HG02588 (cell line): ENCODE measurements at regions not wholly inside any gene's neighbourhood (a gene's known extent, or its start where the extent isn't known, plus 50 kb on each side); places are given as distances from the start of the nearest gene placed in this dataset.
A peak's percentile ranks its signal among the peaks of the same experiment; 100 is the strongest.
"Not testable (repeated sequence)": the region's sequence is repeated elsewhere in the genome, so short reads cannot be mapped to it uniquely, and the experiment has no call there.

Experiments used
- ATAC-seq: cut with Tn5 transposase; IDR thresholded peaks from one replicate; pipeline ENCODE4 v1.9.1; 2021; ENCODE audit warnings: mild to moderate bottlenecking, moderate library complexity; ENCODE audit not compliant: unreplicated experiment

DNA sequence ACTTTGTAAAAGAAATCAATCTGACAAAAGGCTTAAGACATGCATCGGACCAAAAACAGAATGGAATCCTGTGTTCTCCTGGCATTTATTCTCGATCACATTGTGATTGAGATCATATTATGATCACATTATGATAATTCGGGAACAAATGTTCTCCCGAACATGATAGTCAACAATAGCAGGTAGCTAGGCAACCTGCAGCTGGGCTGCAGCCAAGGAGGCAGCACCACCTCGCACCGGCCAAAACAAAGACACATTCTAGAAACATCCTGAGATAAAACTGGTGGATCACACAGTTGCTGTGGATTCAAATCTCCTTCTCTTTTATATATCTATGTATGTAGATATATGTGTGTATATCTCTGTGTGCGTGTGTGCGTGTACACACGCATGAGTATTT, 480.6 kb upstream of the CYLC2 start:
- ATAC-seq, result no peak

DNA sequence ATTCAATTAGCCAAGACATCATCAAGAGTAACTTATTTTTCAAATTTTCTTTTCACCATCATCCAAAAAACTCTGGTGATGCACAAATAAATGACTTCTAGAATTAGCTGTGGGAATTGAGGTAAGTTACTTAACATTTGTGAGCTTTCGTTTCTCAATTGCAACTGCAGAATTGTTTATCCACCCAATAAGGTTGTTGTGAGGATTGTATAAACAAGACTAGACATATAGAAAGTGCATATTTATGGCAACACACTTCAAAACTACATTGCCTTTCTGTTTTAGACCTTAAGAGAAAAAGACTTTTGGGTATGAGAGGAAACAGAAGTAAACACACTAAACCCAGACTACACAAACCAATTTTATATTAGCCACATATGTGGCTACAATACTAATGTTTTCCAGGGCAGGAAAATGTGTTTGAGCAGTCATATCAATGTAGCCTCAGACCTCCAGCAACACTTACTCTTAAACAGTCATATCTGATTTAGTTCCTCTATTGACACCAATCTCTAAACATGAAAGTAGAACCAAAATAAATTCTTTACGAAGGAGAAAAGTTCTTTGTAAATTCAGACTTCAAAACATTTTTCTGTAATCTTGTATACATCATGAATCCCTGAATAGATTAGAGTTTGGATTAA, 488.0 kb upstream of the CYLC2 start:
- no peak for ATAC-seq

DNA sequence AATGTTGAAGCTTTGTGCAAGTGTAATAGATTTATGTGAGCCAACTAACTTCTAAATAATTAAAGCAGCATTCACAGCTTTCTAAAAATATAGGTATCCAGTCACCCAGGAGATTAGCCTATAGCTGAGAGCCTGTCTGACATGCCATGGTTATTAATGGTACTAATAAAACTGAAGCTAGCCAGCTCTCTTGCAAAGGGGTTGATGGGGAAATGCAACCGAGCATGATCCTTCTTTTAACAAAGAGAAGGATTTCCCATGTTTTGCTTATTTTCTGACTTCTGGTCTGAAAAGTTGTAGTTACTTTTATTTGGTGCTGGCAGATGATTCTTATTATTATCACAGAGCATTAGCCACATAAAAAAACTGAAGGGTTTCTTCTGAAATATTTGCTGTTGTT, 488.7 kb upstream of the CYLC2 start:
- ATAC-seq, result no peak

DNA sequence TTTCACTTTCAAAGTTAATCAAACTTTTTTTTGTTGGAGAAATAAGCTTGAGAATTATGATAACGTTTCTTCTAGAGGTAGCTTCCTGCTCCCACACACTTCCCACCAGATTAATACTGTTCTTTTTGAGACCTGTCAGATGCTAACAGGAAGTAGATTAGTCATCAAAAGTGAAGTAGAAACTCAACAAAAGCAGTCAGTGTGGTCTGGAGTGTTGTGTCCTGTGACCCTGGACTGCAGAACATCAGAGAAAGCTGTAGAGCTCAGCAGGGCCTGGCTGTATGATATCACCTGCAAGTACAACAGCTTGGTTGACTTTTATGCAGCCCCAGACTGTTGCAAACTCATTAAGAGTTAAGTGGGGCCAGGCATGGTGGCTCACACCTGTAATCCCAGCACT, 495.7 kb upstream of the CYLC2 start:
- ATAC-seq, result peak; percentile 70

GRCh38 chr9:102497709-102498108, 497.4 kb upstream of the CYLC2 start:
- no peak for ATAC-seq

GRCh38 chr9:102486976-102487375, 508.2 kb upstream of the CYLC2 start:
- ATAC-seq, result not testable (repeated sequence)

DNA sequence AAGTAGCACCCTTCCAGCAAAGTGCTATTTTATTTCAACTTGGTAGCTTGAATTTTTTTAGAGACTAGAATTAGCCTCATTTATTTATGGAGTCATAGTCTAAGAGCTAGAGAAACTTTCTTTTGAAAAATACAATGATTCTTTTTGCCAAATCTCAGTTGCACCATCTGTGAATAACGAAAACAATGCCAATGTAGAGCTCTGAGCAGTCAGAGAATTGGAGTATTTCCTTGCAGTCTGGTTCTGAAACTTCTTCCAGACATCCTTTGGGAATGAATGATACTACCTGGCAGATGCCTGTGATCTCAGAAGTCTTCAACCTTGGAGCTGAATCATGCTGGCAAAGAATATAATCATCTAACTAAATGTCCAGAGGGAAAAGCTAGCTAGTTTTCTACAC, 511.5 kb upstream of the CYLC2 start:
- no peak for ATAC-seq

DNA sequence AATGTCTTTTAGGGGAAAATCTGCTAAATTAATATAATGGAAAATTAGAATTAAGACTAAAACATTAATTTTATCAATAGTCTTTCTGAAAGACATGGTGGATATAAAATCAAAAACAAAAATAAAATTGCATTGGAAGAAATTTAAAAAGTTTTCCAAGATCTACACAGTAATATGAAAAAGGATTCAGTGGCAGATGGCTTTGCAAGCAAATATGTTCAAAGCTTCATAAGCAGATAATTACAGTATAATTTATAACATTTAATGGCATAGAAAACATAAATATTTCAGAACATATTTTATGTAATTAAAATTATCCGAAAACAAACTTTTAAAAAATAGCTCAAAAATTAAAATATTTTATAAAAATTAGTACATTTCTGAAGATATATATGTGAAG, 512.4 kb upstream of the CYLC2 start:
- no peak for ATAC-seq

- ATAC-seq, result no peak
Measured at GRCh38 chr9:102479191-102479590, 515.9 kb upstream of the CYLC2 start.

DNA sequence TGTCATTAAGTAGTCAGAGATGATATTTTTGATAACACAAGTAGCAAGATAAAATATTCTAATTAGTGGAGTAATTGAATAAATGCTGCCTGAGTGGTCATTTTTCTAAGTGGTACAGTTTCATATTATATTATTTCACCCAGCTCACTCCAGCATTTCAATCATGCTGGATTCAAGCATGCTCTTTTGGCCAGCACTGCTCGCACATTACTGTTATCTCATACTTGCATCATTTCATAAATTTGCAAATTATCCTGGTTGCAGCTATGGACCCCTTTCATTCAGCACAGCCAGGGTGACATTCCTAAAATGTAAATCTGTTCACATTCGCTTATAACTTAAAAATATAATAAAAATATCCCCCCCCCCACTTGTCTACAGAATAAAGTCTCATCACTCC, 520.8 kb upstream of the CYLC2 start:
- ATAC-seq, result no peak

- ATAC-seq, result not testable (repeated sequence)
Measured at GRCh38 chr9:102469430-102469829, 525.7 kb upstream of the CYLC2 start.

DNA sequence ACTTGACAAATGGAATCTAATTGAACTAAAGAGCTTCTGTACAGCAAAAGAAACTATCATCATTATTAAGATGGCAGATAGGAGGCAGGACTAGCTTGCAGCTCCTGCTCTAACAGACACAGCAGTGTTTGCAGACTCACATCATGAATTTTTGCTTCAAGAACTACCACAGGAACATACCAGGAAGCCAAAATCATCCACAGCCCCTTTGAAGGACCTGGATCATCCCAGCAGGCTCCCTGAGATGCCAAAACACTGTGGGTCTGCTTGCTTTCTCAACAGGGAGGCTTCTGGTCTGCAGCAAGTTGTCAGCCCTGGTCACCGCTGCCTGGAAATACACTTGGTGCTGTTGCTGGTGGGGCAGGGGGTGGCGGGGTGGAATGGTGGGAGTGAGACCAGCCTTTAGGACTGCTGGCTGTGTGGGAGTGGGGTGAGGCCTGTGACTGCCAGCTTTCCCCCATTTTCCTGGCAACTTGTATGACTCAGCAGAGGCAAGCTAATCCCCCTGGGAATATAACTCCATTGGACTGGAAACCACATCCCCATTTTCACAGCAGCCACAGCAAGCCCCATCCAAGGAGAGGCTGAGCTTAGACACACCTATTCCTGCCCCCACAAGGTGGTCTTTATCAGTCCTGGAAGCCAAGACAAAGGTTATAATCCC, 533.8 kb upstream of the CYLC2 start:
- no peak for ATAC-seq

DNA sequence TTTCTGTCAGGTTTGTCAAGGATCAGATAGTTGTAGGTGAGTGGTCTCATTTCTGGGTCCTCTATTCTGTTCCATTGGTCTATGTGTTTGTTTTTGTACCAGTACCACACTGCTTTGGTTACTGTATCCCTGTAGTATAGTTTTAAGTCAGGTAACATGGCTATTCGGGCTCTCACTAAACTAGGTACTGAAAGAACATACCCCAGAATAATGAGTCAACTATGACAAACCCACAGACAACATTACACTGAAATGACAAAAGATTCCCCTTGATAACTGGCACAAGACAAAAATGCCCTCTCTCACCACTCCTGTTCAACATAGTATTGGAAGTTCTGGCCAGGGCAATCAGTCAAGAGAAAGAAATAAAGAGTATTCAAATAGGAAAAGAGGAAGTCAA, 535.3 kb upstream of the CYLC2 start:
- ATAC-seq, result no peak

GRCh38 chr9:102456562-102456961, 538.6 kb upstream of the CYLC2 start:
- ATAC-seq, result no peak

DNA sequence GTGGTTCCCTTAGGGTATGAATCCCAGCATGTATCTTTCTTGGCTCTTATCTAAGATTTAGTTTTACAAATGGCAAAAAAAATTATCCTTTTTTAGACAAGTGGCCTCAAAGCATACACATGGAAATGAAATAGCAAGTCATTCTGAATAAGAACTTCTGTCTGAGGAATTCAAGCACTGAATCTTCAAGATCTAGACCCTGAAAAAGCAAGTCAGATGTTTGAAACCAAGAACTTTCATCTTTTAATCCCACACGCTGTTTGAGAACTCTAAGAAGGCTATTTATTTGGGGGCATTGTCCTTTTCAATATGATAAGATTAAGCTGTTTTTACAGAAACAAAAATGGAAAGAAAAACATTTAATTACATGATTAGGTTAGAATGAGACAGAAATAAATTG, 549.2 kb upstream of the CYLC2 start:
- no peak for ATAC-seq

- no peak for ATAC-seq
Measured at GRCh38 chr9:102445181-102445747, 549.9 kb upstream of the CYLC2 start.

DNA sequence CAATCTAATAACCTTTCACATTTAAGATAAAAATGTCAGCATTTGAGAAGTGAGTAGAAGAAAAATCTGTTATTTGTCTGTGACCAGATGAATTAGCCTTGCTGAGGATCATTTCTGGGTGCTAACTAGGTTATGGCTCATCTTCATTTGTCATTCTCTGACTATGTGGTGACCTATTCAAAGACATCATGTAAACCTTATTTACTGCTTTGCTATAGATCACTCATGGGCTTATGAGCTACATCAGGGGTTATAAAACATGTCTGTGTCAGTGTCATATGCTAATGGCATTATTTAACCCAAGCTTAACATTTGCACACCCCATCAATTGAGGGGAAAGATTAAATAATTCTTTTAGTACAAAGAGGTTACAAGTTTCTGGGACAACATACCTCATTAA, 555.5 kb upstream of the CYLC2 start:
- ATAC-seq, result no peak

- ATAC-seq, result not testable (repeated sequence)
Measured at GRCh38 chr9:102436599-102436998, 558.5 kb upstream of the CYLC2 start.

DNA sequence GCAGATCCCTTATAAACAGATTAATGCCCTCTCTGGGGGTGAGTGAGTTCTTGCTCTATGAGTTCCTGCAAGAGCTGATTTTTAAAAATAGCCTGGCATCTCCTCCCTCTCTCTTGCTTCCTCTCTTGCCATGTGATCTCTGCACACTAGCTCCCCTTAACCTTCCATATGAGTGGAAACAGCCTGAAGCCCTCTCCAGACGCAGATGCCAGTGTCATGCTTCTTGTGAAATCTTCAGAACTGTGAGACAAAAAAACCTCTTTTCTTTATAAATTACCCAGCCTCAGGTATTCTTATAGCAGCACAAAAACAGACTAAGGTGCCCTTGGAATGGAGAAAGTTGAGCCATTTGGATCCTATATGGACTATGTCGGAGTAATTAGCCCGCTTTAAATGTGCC, 559.7 kb upstream of the CYLC2 start:
- ATAC-seq, result no peak

DNA sequence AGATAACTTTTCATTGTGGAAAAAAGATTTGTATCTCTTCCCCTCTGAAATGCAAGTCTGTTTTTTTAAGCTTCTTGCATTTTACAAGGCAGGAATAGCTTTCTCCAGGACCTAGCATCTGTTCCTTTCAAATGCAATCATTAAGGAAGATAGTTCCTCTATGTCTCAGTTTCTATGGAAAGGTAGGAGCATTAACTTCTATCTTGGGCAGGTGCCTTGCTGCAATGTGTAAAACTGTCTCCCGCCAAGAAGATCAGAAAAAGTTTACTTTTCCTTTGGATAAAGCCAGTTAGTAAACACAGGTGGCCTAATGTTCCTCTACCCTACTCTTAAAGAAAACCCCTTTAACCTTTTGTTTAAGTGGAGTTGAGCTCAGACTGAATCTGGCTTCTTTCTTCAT, 560.6 kb upstream of the CYLC2 start:
- no peak for ATAC-seq

- ATAC-seq, result no peak
Measured at GRCh38 chr9:102428305-102428704, 566.8 kb upstream of the CYLC2 start.

GRCh38 chr9:102416251-102416650, 578.9 kb upstream of the CYLC2 start:
- not testable (repeated sequence) for ATAC-seq
